ENCODE measurements at regions not wholly inside any gene's neighbourhood (a gene's known extent, or its start where the extent isn't known, plus 50 kb on each side); places are given as distances from the start of the nearest gene placed in this dataset.
"Not testable (repeated sequence)": the region's sequence is repeated elsewhere in the genome, so short reads cannot be mapped to it uniquely, and the experiment has no call there.

GRCh38 chr10:5268743-5269142 lies 72.1 kb downstream of the AKR1C4 start:
- DNase-seq (ENCODE audit: low spot score): no peak
- no peak for FAIRE-seq

- no peak for DNase-seq (ENCODE audit: low spot score)
- FAIRE-seq: no peak
Observed at GRCh38 chr10:5269791-5270190, 73.2 kb downstream of the AKR1C4 start.

- DNase-seq (ENCODE audit: low spot score) (no peak), FAIRE-seq (no peak)
Observed at GRCh38 chr10:5271526-5271925, 74.9 kb downstream of the AKR1C4 start.

GRCh38 chr10:5272065-5272803 lies 75.6 kb downstream of the AKR1C4 start:
- FAIRE-seq (no peak), DNase-seq (ENCODE audit: low spot score) (no peak)

- no peak for FAIRE-seq
- no peak for DNase-seq (ENCODE audit: low spot score)
Observed at GRCh38 chr10:5274795-5275194, 78.2 kb downstream of the AKR1C4 start.

- FAIRE-seq (no peak), DNase-seq (ENCODE audit: low spot score) (no peak)
Observed at GRCh38 chr10:5281356-5281755, 83.4 kb upstream of the UCN3 start.

- FAIRE-seq: no peak
Observed at GRCh38 chr10:5282137-5282536, 82.6 kb upstream of the UCN3 start.

GRCh38 chr10:5283305-5284158 lies 81.2 kb upstream of the UCN3 start:
- peak; percentile 75 for FAIRE-seq
- DNase-seq (ENCODE audit: low spot score): peak; percentile 68

More at GRCh38 chr10:5282137-5282536, 82.6 kb upstream of the UCN3 start:
- no peak for DNase-seq (ENCODE audit: low spot score)

- FAIRE-seq (no peak), DNase-seq (ENCODE audit: low spot score) (peak; percentile 37)
Observed at GRCh38 chr10:5284311-5285057, 80.3 kb upstream of the UCN3 start.

GRCh38 chr10:5285186-5285585 lies 79.6 kb upstream of the UCN3 start:
- FAIRE-seq (no peak), DNase-seq (ENCODE audit: low spot score) (no peak)

GRCh38 chr10:5288359-5288758 lies 76.4 kb upstream of the UCN3 start:
- DNase-seq (ENCODE audit: low spot score) (no peak), FAIRE-seq (no peak)

GRCh38 chr10:5289228-5289627 lies 75.5 kb upstream of the UCN3 start:
- FAIRE-seq; DNase-seq (ENCODE audit: low spot score): not testable (repeated sequence)

GRCh38 chr10:5291501-5292195 lies 73.1 kb upstream of the UCN3 start:
- FAIRE-seq: no peak

GRCh38 chr10:5292196-5292735 lies 72.5 kb upstream of the UCN3 start:
- DNase-seq (ENCODE audit: low spot score) (no peak), FAIRE-seq (no peak)

More at GRCh38 chr10:5291501-5292195, 73.1 kb upstream of the UCN3 start:
- peak; percentile 75 for DNase-seq (ENCODE audit: low spot score)

GRCh38 chr10:5292970-5293369 lies 71.8 kb upstream of the UCN3 start:
- not testable (repeated sequence) for DNase-seq (ENCODE audit: low spot score); FAIRE-seq

- FAIRE-seq (no peak), DNase-seq (ENCODE audit: low spot score) (peak; percentile 16)
Observed at GRCh38 chr10:5293691-5294550, 70.8 kb upstream of the UCN3 start.

- DNase-seq (ENCODE audit: low spot score) (no peak), FAIRE-seq (no peak)
Observed at GRCh38 chr10:5297466-5297865, 67.3 kb upstream of the UCN3 start.

GRCh38 chr10:5297996-5298395 lies 66.8 kb upstream of the UCN3 start:
- FAIRE-seq: no peak
- DNase-seq (ENCODE audit: low spot score): no peak

GRCh38 chr10:5299950-5300349 lies 64.8 kb upstream of the UCN3 start:
- FAIRE-seq: no peak
- no peak for DNase-seq (ENCODE audit: low spot score)

GRCh38 chr10:5303504-5303903 lies 61.3 kb upstream of the UCN3 start:
- DNase-seq (ENCODE audit: low spot score) (no peak), FAIRE-seq (no peak)

Measured in urothelium cell line (cell line).